ENCODE measurements at regions not wholly inside any gene's neighbourhood (a gene's known extent, or its start where the extent isn't known, plus 50 kb on each side); places are given as distances from the start of the nearest gene placed in this dataset.

DNA sequence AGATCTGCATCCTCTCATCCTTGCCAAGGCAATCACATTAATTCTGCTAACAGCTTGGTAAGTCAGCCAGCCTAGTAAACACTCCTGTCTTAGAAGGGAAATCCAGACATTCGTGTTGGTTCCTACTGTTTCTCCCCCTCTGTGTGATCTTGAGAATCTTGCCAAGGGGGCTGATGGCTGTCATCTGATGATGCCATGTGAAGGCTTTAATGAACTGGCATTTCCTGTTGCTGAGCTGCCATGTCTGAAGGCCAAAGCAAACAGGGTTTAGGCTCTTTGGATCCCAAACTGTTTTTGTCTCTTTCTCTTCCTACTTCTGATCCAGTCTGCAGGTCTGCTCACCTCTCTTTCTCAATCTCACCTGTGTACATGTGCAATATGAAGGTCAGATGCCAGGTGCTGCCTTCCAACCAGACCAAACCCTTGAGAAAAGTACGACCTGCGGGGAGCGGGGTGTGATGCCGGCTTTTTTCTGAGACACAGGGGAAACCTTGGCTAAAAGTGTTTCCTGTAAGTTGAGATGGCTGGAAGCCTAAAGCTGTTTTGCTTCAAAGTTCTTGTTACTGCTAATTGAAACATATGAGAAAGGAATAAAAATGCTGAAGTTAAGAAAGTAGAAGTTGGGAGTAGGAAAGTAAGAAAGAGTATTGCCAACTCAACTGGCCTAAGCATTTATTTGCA is 532.9 kb downstream of the ANKRD50 start:
- H3K9me3 ChIP-seq = no peaks in the 10 kb centered on the region
- no peak overlapping the region for H3K27ac ChIP-seq
- intact Hi-C loops (cut with DNase I) = no loop called here
- H3K27me3 ChIP-seq = no peaks in the 10 kb centered on the region
- 42 to 54% methylated on average over 5 of the region's 5 CpGs for WGBS, 2 donors
- no peaks in the 10 kb centered on the region for H3K4me1 ChIP-seq
- TF ChIP-seq POLR2A (IDR thresholded peaks at IDR 0.05) = no peak
- no peak for TF ChIP-seq EP300 (IDR thresholded peaks at IDR 0.05)
- TF ChIP-seq, protein P1, sequence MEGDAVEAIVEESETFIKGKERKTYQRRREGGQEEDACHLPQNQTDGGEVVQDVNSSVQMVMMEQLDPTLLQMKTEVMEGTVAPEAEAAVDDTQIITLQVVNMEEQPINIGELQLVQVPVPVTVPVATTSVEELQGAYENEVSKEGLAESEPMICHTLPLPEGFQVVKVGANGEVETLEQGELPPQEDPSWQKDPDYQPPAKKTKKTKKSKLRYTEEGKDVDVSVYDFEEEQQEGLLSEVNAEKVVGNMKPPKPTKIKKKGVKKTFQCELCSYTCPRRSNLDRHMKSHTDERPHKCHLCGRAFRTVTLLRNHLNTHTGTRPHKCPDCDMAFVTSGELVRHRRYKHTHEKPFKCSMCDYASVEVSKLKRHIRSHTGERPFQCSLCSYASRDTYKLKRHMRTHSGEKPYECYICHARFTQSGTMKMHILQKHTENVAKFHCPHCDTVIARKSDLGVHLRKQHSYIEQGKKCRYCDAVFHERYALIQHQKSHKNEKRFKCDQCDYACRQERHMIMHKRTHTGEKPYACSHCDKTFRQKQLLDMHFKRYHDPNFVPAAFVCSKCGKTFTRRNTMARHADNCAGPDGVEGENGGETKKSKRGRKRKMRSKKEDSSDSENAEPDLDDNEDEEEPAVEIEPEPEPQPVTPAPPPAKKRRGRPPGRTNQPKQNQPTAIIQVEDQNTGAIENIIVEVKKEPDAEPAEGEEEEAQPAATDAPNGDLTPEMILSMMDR (IDR thresholded peaks at IDR 0.05) = no peak
- TF ChIP-seq POLR2AphosphoS5 (IDR thresholded peaks at IDR 0.05) = no peak
- no peak for DNase-seq
- H3K4me3 ChIP-seq = no peak overlapping the region
- no peaks in the 10 kb centered on the region for H3K36me3 ChIP-seq

DNA sequence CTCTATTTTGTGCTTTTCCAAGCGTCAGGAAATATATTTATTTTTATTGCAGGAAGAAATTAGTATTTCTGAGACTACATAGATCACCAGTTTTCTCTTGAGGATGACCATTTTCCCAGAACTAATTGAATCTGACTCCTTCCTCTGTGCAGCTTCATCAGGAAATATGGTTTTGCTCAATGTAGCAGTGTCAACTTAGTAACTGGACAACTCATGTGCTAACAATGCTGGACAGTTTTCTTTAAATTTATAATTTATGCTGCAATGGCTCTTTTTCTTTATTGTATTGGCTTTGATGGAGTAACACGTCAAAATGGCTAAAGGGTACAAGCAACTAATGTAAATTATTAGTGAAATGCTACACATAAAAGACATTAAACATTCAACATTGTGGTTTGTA is 531.5 kb downstream of the ANKRD50 start:
- TF ChIP-seq POLR2A (IDR thresholded peaks at IDR 0.05) (no peak), EP300 (IDR thresholded peaks at IDR 0.05) (no peak), POLR2AphosphoS5 (IDR thresholded peaks at IDR 0.05) (no peak)
- TF ChIP-seq, protein P1 (IDR thresholded peaks at IDR 0.05) = no peak
- Histone ChIP-seq H3K4me1 (no peaks in the 10 kb centered on the region), H3K36me3 (no peaks in the 10 kb centered on the region), H3K4me3 (no peak overlapping the region), H3K27ac (no peak overlapping the region), H3K9me3 (no peaks in the 10 kb centered on the region), H3K27me3 (no peaks in the 10 kb centered on the region)
- 61 to 70% methylated on average over 2 of the region's 2 CpGs for WGBS, 2 donors
- intact Hi-C loops (cut with DNase I) = no loop called here
- DNase-seq = no peak

DNA sequence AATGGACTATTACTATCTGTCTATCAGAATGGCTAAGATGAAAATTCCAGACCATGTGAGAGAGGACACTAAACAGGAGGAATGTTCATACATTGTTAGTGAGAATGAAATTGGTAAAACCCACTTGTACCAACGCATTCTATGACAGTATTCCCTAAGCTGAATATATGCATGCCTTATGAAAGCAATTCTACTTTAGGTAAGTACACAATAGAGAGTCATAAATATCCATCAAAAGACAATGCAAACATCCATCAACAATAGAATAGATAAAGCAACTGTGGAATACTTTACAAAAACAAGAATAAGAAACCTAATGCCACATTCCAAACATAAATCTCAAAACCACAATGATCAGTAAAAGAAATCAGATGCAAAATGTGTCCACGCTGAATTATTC is 529.3 kb downstream of the ANKRD50 start:
- Histone ChIP-seq H3K9me3 (no peaks in the 10 kb centered on the region), H3K36me3 (no peaks in the 10 kb centered on the region), H3K4me1 (peaks cover 0 to 3% (median under 1%) of the 10 kb centered on the region in 4 donors), H3K27me3 (no peaks in the 10 kb centered on the region), H3K4me3 (no peak overlapping the region), H3K27ac (no peak overlapping the region)
- DNase-seq = no peak
- TF ChIP-seq POLR2A (IDR thresholded peaks at IDR 0.05) = no peak
- TF ChIP-seq POLR2AphosphoS5 (IDR thresholded peaks at IDR 0.05) = no peak
- TF ChIP-seq, protein P1 (IDR thresholded peaks at IDR 0.05) = no peak
- TF ChIP-seq EP300 (IDR thresholded peaks at IDR 0.05) = no peak
- WGBS, 2 donors = 92 to 93% methylated on average over 2 of the region's 2 CpGs
- intact Hi-C loops (cut with DNase I) = no loop called here

DNA sequence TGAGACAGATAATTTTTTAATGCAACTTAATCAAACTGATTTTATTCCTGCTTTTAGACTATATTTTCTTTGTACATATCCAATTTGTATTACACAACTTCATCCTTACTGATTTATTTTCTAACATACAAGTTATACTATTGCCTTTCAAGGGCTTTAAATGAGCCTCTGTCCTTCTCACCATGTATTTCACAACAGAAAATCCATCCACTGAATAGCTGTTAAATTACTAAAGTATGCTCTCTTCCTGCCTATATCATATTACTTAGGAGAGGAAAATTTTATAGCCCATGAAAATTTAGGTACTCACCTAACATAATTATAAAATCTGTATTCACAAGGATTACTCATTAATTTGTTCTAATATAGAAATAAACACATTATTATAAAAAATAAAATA is 528.6 kb downstream of the ANKRD50 start:
- Histone ChIP-seq H3K27ac (no peak overlapping the region), H3K27me3 (no peaks in the 10 kb centered on the region), H3K9me3 (no peaks in the 10 kb centered on the region), H3K4me1 (peaks cover 0 to 10% (median 4%) of the 10 kb centered on the region in 4 donors), H3K36me3 (no peaks in the 10 kb centered on the region), H3K4me3 (no peak overlapping the region)
- TF ChIP-seq POLR2A (IDR thresholded peaks at IDR 0.05) (no peak), EP300 (IDR thresholded peaks at IDR 0.05) (no peak), POLR2AphosphoS5 (IDR thresholded peaks at IDR 0.05) (no peak)
- TF ChIP-seq, protein P1 (IDR thresholded peaks at IDR 0.05) = no peak
- intact Hi-C loops (cut with DNase I) = no loop called here
- no peak for DNase-seq

DNA sequence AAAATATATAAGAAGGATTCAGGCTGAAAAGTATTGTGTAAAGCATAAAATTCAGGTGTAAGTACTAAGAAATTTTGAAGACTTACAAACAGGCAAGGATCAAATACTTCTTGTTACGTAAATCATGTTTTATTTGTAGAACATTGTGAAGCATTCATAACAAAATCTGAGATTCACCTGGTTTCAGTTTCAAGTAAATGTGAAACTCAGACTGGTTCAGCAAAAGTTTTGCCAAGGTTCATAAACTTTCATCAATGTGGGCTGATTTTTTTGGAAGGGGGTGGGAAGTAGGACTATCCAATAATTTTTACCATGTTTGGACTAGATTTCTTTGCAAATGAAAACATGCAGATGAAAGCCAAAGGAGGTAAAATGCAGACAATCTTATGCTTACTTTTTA is 527.7 kb downstream of the ANKRD50 start:
- WGBS, 2 donors = 74 to 82% methylated on average over 1 of the region's 1 CpG

More for the DNA sequence above, 527.7 kb downstream of the ANKRD50 start:
- Histone ChIP-seq H3K4me3 (no peak overlapping the region), H3K4me1 (peaks cover 0 to 19% (median 12%) of the 10 kb centered on the region in 4 donors), H3K27ac (no peak overlapping the region), H3K27me3 (no peaks in the 10 kb centered on the region), H3K9me3 (no peaks in the 10 kb centered on the region), H3K36me3 (no peaks in the 10 kb centered on the region)
- no peak for TF ChIP-seq POLR2AphosphoS5 (IDR thresholded peaks at IDR 0.05)
- TF ChIP-seq POLR2A (IDR thresholded peaks at IDR 0.05) = no peak
- no peak for TF ChIP-seq EP300 (IDR thresholded peaks at IDR 0.05)
- TF ChIP-seq, protein P1 (IDR thresholded peaks at IDR 0.05) = no peak
- no peak for DNase-seq
- intact Hi-C loops (cut with DNase I) = no loop called here

Measured in sigmoid colon (tissue), 6 donors.